GM21381 (cell line): ENCODE measurements at regions not wholly inside any gene's neighbourhood (a gene's known extent, or its start where the extent isn't known, plus 50 kb on each side); places are given as distances from the start of the nearest gene placed in this dataset.
A peak's percentile ranks its signal among the peaks of the same experiment; 100 is the strongest.
"Not testable (repeated sequence)": the region's sequence is repeated elsewhere in the genome, so short reads cannot be mapped to it uniquely, and the experiment has no call there.

Source experiments
- ATAC-seq: cut with Tn5 transposase; IDR thresholded peaks from one replicate; pipeline ENCODE4 v1.9.1; 2021; ENCODE audit warnings: mild to moderate bottlenecking, moderate library complexity; ENCODE audit not compliant: unreplicated experiment

DNA sequence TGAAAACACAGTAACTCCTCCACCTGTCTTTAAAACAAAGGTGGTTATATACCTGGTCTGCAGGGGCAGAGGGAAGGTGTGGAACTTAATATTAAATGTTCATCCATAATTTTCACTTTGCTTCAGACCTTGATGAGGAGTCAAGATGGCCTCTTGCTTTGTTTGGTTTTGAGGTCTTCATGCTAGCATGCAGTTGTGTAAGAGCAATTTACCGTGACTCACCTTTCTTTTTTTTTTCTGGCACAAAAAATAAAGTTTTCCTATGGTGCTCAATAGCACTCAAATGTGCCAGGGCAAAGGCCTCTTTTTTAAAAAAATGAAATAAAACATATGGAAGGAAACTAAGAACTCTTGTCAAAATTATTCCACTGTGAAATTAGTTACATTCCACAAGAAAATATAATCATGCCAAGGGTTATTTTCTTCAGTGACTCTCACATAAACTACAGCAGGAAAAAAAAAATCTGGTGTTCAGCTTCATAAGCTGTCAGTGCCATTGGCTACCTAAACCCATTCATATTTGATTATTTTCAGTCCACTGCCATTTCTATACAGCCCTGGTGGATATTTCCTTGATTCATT lies 128.2 kb downstream of the SLC7A11 start:
- ATAC-seq: peak; percentile 17

DNA sequence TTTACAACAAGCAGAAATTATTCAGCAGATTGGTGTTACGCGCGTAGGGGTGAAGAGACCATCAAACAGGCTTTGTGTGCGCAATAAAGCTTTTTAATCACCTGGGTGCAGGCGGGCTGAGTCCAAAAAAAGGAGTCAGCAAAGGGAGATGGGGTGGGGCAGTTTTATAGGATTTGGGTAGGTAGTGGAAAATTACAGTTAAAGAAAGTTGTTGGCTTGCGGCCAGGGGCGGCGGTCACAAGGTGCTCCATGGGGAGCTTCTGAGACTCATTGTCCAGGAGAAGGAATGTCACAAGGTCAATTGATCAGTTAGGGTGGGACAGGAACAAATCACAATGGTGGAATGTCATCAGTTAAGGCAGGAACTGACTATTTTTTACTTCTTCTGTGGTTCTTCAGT lies 129.3 kb downstream of the SLC7A11 start:
- ATAC-seq: not testable (repeated sequence)

DNA sequence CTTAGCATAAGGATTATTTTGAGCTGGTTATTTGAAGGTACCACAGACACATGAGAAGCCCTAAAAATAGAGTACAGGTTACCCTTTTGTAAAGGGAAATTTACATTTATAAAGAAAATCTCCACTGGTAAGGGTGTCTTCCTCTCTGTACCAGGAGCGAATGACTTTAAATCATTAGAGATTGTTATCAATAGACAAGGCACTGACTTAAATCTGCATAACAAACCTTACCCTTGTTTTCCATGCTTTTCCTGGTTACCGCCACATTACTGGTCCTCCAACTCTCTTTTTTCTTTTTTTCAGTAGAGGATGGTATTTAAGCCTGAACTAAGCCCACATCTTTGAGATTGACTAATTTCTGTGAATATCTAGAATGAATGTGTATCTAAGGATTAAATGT lies 129.8 kb downstream of the SLC7A11 start:
- ATAC-seq: no peak

DNA sequence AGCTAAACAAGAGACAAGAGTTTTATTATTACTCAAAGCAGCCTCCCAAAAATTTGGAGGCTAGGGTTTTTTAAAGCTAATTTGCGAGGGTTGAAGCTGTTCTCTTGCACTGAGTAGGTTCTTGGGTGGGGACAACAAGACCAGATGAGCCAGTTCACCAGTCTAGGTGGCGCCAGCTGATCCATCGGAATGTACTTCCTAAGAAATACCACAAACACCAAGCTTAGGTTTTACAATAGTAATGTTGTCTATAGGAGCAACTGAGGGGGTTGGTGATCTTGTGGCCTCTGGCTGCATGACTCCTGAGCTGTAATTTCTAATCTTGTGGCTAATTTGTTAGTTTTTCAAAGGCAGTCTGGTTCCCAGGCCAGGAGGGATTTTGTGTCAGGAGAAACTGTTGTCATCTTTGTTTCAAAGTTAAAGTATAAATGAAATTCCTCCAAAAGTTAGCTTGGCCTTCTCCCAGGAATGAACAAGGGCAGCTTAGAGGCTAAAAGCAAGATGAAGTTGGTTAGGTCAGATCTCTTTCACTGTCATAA lies 130.6 kb downstream of the SLC7A11 start:
- no peak for ATAC-seq

DNA sequence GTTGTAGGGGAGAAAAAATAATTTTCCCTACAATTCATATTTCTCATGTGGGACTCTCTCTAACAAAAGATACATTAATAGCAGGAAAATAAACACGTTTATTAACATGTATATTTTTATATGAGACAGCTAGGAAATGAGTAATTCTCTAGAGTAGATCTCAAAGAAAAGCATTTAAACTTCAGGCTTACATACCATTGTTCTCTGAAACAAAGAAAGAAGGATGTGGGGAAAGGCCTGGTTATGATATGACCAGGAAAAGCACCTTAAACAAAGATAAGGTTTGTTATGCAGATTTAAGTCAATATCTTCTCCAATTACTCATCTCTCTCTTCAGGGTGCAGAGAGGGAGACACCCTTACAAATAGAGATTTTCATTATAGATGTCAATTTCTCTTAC lies 131.3 kb downstream of the SLC7A11 start:
- ATAC-seq: no peak

DNA sequence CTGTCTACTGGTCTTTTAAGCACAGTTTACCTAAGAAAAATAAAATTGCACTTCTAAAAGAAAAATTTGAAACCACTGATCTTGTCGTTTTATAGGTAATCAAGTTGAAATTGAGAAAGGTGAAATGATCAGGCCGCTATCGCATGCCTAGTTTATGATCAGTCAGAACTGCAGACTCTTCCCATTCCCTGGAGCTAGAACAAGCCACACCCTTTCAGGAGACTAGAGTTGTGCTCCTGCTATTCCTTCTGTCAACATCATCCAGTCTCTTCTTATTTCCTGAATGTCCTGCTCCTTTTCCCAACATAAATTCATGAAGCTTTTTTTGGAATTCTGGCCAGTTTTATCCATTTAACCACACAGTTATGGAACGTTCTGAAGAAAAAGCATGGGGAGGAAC lies 135.1 kb downstream of the SLC7A11 start:
- no peak for ATAC-seq

DNA sequence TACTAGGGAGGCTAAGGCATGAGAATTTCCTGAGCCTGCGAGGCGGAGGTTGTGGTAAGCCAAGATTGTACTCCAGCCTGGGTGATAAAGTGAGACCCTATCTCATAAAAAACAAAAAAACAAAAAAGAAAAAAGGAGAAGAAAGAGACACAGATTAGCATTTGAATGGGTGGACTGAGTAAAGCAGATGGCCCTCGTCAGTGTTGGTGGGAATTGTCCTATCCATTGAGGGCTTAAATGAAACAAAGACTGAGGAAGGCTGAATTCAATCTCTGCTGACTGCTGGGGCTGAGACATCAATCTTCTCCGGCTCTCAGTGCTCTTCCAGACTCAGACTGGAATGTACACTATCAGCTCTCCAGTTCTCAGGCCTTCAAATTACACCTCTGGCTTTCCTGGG lies 136.8 kb downstream of the SLC7A11 start:
- no peak for ATAC-seq

DNA sequence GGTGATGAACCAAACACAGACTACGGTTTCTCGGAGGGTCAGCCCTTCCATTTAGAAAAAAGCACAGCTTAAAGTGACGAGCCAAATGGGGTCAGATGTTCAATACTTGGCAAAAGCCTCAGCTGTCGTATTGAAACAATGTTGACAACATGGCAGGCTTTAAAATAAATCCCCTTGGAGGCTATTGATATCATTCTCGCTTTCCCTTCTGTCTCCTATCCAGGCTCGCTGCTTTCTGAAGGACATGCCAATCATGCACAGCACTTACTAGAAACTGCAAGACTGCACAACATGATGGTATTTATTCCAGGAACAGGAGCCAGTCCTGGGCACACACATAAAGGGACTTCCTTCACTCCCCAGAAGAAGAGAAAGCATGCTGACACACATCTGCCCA lies 137.9 kb downstream of the SLC7A11 start:
- no peak for ATAC-seq

DNA sequence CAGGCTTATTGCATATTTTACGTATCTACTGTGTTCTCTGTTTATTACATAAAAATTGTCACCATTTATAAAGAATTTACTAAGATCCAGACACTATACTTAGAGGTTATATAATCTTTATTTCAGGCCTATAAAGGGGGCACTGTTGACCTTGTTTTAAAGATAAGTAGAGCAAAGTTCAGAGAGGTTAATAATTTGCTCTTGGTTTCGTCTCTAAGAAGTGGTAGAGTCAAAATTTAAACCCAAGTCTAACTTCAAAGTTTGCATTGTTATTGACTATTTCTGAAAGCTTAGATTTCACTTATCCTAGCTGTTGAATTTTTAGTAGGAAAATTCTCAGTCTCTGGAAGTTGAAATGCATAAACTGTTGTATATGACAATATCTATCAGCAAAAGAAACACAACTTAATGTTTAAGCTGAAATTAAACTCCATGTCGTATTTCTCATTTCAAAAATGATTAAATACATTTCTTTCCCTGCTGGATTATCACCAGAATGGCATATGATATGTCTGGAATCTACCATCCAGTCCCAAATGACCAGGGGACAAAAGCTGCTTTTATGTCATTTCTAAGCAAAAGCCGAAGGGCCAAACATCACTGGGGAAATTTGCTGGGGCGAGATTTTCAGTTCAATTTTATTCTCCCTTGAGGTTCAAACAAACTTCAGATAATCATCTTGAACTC lies 138.4 kb downstream of the SLC7A11 start:
- ATAC-seq: no peak

DNA sequence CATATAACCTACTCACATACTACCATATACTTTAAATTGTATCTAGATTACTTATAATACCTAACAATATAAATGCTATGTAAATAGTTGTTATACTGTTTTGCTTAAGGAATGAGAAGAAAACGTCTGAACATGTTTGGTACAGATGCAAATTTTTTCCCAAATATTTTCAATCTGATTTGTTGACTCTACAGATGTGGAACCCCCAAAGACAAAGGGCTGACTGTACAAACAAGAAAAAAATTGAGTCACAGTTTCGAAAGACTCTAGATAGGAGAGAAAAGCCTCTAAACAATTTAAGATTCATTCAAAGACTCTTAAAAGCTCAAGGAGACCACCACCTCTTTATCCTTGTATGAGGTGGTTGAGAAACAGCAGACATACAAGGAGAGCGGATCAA lies 142.8 kb downstream of the SLC7A11 start:
- no peak for ATAC-seq

DNA sequence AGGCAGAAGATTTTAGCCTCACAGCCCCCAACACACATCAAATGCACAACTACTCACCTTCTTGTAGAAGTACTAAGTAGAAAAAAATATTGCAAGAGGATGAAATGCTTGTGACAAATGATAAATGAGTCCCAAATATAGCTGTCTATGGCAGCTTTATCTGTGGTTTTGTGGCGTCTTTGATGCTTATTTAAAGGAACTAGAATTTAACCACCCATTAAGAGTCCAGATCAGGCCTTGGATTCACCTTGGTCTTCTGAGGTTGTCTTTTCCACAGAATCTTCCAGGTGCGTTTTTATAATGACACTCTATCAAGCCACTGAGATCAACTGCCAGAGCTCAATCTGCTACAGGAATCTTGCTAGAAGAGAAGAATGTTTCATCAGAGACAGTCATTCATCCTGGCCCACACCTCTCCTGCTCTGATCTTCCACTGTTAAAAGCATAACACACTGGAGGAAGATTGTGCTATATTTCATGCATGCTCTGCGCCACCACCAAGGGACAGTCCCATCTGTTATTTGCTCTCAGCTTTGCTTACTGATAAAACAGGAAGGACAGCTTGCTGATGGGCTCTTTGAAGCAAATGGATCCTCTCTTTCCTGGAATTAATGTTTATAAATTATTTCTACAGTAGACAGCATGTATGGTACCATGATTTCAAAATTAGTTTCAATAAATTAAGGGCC lies 144.1 kb downstream of the SLC7A11 start:
- no peak for ATAC-seq

DNA sequence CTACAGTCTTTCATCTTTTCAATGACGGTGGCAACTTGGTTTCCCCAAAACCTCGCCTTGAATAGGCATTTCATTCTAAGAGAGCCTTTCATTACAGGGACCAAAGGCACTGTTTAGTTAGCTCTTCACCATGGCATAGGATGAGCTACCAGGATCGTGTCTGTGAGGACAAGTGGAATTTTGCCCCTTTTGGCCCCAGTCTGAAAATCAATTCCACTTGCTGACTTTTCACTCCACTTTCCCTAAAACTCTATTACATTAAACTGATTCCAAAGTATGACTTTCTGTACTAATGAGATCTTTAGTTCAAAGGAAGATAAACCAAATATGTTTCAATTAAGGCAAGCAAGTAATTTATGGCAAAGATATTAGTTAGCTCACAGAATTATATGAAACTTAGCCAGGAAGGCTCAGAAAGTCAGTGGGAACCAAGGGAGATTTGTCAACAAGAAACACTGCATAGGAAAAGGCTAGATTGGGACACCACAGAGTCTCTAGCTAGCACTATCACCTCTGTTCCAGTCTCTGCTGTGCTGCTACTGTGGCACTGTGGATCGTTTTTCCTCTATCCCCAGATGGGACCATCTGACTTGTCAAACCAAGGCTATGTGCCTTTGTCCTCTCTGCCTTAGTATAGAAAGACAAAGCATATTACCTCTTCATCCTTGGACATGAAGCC lies 145.6 kb downstream of the SLC7A11 start:
- no peak for ATAC-seq

DNA sequence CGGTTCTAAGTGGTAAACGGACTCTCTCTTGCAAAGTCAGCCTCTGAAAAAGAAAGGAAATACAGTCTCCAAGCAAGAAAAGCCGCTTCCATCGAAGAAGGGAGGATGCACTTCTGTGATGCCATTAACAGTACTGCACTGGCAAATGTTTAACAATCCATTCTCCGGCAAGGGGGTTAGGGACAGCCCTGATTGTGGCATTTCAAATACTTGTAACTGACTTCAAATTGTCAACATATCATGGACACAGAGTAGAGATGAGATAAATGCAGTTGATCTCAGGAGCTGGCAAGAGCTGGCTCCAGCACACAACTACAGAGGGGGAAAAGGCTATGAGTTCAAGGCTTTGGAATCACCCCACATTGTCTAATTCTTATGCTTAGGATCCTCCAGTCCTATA lies 146.8 kb downstream of the SLC7A11 start:
- ATAC-seq: no peak

DNA sequence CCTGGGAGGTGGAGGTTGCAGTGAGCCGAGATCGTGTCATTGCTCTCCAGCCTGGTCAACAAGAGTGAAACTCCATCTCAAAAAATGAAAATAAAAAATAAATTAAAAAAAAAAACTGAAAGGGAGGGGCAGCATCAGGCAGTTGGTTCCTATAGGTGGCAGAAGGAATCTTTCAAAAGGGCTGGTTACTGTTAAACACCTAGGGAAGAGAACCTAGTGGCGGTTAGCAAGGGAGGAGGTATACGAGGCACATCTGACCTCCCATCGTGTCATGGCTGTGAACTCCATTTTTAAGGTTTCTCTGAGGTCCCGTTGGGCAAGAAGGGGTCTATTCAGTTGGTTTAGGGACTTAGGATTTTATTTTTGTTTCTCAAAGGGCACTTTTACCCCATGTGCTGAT lies 150.1 kb downstream of the SLC7A11 start:
- ATAC-seq: no peak

DNA sequence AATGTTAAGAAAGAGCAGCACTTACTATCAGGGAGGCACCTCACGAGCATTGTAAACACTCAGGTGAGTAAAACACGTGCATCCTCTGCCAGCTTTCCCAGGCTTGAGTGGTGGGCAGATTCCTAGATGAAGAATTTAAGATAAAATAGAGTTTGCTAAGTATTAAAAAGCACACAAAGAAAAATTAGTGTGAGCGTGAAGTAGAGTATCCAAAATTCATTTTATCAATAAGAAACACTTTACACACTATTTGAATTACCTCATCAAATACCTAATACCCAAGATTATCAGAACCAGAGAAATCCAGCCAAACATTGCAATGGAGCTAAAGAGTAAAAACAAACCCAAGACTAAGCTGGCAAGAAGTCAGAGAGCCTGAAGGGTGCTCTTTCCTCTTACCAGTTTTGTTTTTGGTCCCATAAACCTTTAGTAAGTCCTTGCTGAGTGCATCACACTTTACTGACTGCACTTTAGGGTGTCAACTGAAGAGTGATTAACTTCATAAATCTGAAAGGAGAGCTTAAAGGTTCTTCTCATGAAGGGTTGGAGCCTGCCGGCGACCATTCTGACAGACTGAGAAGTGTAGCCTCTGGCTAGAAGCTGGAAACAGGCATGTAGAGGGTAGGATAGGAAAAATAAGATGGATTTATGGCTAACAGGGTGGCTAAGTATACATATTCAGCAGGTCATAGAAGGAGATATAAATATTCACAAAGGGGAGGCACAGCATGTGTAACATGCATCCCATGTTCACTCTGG lies 151.1 kb downstream of the SLC7A11 start:
- ATAC-seq: no peak

DNA sequence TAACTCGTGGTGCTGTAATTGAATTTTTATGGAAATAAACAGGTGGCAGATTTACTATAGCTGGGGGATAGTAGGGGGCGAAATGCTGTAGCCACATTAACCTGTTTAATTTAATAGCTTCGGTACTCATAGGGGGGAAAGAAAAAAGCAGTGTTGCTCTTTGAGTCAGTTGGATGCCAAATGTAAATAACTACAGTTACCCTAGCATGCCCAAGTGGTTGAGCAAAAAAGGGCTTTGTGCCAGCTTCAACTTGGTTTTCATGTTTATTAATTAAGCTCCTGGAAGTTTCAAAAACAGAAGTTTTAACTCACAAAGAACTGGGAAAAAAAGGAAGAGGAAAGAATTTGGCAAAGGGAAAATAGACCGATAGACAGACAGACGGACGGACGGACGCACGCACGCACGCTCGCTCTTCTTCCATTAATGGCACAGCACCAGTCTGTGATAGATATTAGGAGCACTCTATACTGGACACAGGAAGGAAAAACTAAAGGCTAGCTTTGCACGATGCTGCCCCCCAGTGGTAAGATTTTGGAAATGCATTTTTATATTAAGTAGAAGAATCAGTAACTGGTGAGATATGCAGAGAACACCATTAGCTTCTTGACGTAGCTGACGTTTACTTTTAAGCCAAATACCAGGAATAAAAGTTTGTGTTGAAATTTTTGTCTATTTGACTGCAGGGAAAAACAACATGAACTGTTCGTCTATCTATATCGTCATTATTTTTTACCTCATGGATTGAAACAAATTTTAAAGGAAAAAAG lies 151.8 kb downstream of the SLC7A11 start:
- ATAC-seq: peak; percentile 92

DNA sequence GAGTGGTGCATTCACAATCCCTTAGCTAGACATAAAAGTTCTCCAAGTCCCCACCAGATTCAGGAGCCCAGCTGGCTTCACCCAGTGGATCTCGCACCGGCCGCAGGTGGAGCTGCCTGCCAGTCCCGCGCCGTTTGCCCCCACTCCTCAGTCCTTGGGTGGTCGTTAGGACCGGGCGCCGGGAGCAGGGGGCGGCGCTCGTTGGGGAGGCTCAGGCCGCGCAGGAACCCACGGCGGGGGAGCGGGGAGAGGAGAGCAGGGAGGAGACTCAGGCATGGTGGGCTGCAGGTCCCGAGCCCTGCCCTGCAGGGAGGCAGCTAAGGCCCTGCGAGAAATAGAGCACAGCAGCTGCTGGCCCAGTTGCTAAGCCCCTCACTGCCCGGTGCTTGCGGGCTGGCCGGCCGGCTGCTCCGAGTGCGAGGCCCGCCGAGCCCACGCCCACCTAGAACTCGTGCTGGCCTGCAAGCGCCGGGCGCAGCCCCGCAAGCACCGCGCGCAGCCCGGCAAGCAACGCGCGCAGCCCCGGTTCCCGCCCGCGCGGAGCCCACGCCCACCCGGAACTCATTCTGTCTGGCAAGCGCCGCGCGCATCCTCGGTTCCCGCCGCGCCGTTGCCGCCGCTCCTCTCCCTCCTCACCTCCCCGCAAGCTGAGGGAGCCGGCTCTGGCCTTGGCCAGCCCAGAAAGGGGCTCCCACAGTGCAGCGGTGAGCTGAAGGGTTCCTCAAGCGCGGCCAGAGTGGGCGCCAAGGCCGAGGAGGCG lies 153.5 kb downstream of the SLC7A11 start:
- ATAC-seq: no peak

DNA sequence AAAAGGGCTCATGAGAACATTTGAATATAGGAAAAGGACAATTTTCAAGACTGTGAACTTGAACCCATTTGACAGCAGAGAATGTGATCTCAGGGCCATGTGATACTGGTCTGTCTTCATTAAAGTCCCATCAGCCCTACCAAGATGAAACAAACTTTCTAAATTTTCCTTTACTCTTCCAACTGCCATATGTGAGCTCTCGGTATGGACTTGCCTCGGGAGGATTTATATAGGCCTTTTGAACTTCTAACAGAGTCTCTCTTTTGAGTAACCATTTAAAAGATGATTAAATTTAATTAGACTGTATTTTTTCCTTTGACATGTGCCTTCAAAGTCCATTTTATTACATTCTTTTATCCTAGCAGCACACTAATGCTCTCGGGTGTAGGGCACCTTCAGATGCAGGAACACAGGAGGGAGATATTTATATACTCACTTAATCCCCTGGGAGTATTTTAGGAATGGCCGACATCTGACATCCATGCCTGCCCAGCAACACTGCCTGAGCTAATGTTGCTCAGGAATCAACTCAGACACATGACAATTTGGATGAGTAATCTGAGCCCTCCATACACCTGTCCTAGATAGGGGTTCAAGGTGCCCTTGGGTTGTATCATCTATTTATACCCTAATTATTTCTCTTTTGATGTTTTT lies 155.0 kb downstream of the SLC7A11 start:
- ATAC-seq: no peak

DNA sequence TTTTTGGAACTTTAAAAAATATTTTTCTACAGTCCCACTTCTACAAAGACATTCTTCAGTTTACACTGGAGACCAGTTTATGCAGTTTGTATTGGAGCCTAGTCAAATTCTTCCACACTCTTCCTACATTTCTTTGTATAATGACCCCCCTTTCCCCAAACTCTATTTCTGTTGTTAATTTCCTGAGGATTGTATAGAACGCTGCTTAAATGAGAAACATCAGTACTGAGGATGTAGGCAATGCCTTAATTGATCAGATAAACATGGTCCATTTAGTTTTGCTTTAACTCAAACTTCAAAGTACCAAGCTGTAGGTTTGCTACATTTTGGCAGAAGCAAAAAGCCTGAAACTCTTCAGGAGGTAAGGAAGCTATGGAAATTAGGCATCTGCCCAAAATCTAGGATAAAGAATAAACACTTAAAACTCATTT lies 155.5 kb downstream of the SLC7A11 start:
- no peak for ATAC-seq
